ENCODE measurements at regions not wholly inside any gene's neighbourhood (a gene's known extent, or its start where the extent isn't known, plus 50 kb on each side); places are given as distances from the start of the nearest gene placed in this dataset.
"Not testable (repeated sequence)": the region's sequence is repeated elsewhere in the genome, so short reads cannot be mapped to it uniquely, and the experiment has no call there.

GRCh38 chr4:163693776-163694175, 199.3 kb downstream of the TMA16 start:
- no peak for DNase-seq (ENCODE audit: low read depth)

GRCh38 chr4:163694385-163694784, 199.9 kb downstream of the TMA16 start:
- TF ChIP-seq CTCF (IDR thresholded peaks at IDR 0.05; ENCODE audit: insufficient read depth, low read depth, low read length) = no peak
- no peak for DNase-seq (ENCODE audit: low read depth)
- Histone ChIP-seq H3K4me3 (ENCODE audit: low read depth, low read length) (no peak overlapping the region), H3K36me3 (ENCODE audit: control insufficient read depth, insufficient read depth, low read length) (no peaks in the 10 kb centered on the region), H3K27me3 (ENCODE audit: control insufficient read depth, insufficient read depth, low read length) (no peaks in the 10 kb centered on the region)
- CTCF ChIA-PET = interaction anchor here (0.6 kb wide), 1 partner anchor 181 kb away, joined by 3 read pairs; no protein-coding TSS in a partner anchor
- POLR2A ChIA-PET = no interaction called here

More at GRCh38 chr4:163693776-163694175, 199.3 kb downstream of the TMA16 start:
- Histone ChIP-seq H3K4me3 (ENCODE audit: low read depth, low read length) (no peak overlapping the region), H3K27me3 (ENCODE audit: control insufficient read depth, insufficient read depth, low read length) (no peaks in the 10 kb centered on the region), H3K36me3 (ENCODE audit: control insufficient read depth, insufficient read depth, low read length) (no peaks in the 10 kb centered on the region)
- TF ChIP-seq CTCF (IDR thresholded peaks at IDR 0.05; ENCODE audit: insufficient read depth, low read depth, low read length) = no peak
- CTCF ChIA-PET = interaction anchor here (1.1 kb wide), 1 partner anchor 10 kb away, joined by 3 read pairs; no protein-coding TSS in a partner anchor
- POLR2A ChIA-PET = no interaction called here

- TF ChIP-seq CTCF (IDR thresholded peaks at IDR 0.05; ENCODE audit: insufficient read depth, low read depth, low read length) = no peak
- no peaks in the 10 kb centered on the region for H3K27me3 ChIP-seq (ENCODE audit: control insufficient read depth, insufficient read depth, low read length)
- no peak for DNase-seq (ENCODE audit: low read depth)
- H3K36me3 ChIP-seq (ENCODE audit: control insufficient read depth, insufficient read depth, low read length) = no peaks in the 10 kb centered on the region
- POLR2A ChIA-PET = no interaction called here
- no peak overlapping the region for H3K4me3 ChIP-seq (ENCODE audit: low read depth, low read length)
- CTCF ChIA-PET = no interaction called here
These were observed 202.6 kb downstream of the TMA16 start for GRCh38 chr4:163697121-163697520.

- DNase-seq (ENCODE audit: low read depth); CTCF ChIA-PET; H3K27me3 ChIP-seq (ENCODE audit: control insufficient read depth, insufficient read depth, low read length); H3K36me3 ChIP-seq (ENCODE audit: control insufficient read depth, insufficient read depth, low read length); POLR2A ChIA-PET; H3K4me3 ChIP-seq (ENCODE audit: low read depth, low read length): not testable (repeated sequence)
These were observed 205.9 kb downstream of the TMA16 start for GRCh38 chr4:163700383-163700782.

- no peak for DNase-seq (ENCODE audit: low read depth)
- ChIA-PET CTCF (no interaction called here), POLR2A (no interaction called here)
- Histone ChIP-seq H3K36me3 (ENCODE audit: control insufficient read depth, insufficient read depth, low read length) (no peaks in the 10 kb centered on the region), H3K4me3 (ENCODE audit: low read depth, low read length) (no peak overlapping the region), H3K27me3 (ENCODE audit: control insufficient read depth, insufficient read depth, low read length) (no peaks in the 10 kb centered on the region)
- no peak for TF ChIP-seq CTCF (IDR thresholded peaks at IDR 0.05; ENCODE audit: insufficient read depth, low read depth, low read length)
These were observed 207.4 kb downstream of the TMA16 start for GRCh38 chr4:163701916-163702315.

GRCh38 chr4:163702736-163703135, 208.2 kb downstream of the TMA16 start:
- Histone ChIP-seq H3K4me3 (ENCODE audit: low read depth, low read length) (no peak overlapping the region), H3K36me3 (ENCODE audit: control insufficient read depth, insufficient read depth, low read length) (no peaks in the 10 kb centered on the region), H3K27me3 (ENCODE audit: control insufficient read depth, insufficient read depth, low read length) (no peaks in the 10 kb centered on the region)
- CTCF ChIA-PET = no interaction called here
- POLR2A ChIA-PET = no interaction called here
- no peak for TF ChIP-seq CTCF (IDR thresholded peaks at IDR 0.05; ENCODE audit: insufficient read depth, low read depth, low read length)
- no peak for DNase-seq (ENCODE audit: low read depth)

Measured in BJ (cell line).